ENCODE measurements at regions not wholly inside any gene's neighbourhood (a gene's known extent, or its start where the extent isn't known, plus 50 kb on each side); places are given as distances from the start of the nearest gene placed in this dataset.

GRCh38 chr7:9719721-9720120 is 1254.0 kb upstream of the PHF14 start:
- no peak for TF ChIP-seq CTCF (IDR thresholded peaks at IDR 0.05; ENCODE audit: borderline replicate concordance, extremely low read depth, low read length, poor library complexity, severe bottlenecking)
- no peak for TF ChIP-seq EZH2 (IDR thresholded peaks at IDR 0.05; ENCODE audit: borderline replicate concordance, low read depth, low read length, severe bottlenecking)
